GM18526 (cell line): ENCODE measurements at regions not wholly inside any gene's neighbourhood (a gene's known extent, or its start where the extent isn't known, plus 50 kb on each side); places are given as distances from the start of the nearest gene placed in this dataset.

ENCODE experiments used
- POLR2A ChIP-seq: IDR thresholded peaks from 3 replicates; pipeline ENCODE4 v1.6.1; 2011; ENCODE audit not compliant: insufficient read length; ENCODE audit errors: extremely low read depth

DNA sequence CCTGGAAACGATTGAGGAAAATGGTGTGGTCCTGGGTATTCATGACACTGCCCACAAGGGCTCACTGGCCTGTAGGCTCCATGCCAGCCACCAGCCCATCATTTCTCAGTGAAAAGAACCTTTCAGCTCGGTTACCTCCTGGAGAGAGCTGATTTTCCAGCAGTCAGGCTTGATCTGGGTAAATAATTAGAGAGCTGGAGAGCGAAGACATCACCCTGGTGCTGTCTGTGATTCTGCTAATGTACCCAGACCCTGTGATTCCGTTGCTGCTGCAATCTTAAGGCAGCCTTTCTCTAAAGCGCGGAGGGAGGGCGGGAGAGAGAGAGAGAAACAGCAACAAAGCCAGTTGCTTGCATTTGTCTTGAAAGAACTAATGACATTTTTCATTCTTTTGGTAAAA lies 221.9 kb upstream of the TOPAZ1 start:
- no peak for TF ChIP-seq POLR2A

- no peak for TF ChIP-seq POLR2A
Measured at GRCh38 chr3:44020143-44020542, 221.5 kb upstream of the TOPAZ1 start.

DNA sequence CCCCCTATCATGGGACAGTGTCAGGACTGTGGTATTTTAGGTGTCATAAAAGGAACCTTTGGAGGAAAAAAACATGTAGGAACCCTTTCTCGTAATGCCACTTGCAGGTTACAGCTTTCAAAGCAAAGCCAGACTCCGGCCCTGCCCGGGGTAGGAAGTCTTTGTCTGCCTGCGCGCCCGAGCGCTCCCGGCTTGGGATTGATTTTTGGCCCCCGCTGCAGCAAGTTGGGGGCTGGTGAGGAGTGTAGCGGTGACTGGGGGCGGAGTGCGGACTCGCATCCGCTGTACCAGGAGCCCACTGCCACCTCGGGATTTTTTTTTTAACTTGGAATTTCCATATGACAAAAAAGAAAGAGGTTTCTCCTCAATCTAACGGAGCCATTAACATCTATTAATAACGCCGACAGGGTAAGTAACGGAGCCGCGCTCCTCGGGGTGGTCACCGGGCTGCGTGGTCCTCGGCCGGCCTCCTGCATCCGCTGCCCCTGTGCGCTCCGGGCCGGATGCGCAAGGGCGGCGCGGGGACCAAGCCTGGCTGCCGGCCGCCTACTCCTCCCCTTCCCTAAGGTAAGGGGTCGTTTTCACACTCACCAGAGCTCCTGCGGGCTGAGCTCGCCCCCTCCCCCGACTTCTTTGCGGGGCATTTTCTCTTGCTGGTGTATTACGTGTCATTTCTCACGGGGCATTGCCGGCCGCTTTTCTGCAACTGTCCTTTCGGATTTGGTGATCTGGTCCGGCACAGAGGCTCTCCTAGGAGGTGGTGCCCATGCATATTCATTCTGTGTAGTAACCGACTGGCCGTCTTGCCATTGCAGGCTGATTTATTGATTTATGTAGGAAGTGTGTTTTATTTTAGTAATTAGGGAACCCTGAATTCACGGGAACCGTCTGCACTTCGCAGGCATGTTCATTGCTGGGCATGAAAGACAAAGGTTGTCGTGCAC lies 219.8 kb upstream of the TOPAZ1 start:
- TF ChIP-seq POLR2A: no peak

DNA sequence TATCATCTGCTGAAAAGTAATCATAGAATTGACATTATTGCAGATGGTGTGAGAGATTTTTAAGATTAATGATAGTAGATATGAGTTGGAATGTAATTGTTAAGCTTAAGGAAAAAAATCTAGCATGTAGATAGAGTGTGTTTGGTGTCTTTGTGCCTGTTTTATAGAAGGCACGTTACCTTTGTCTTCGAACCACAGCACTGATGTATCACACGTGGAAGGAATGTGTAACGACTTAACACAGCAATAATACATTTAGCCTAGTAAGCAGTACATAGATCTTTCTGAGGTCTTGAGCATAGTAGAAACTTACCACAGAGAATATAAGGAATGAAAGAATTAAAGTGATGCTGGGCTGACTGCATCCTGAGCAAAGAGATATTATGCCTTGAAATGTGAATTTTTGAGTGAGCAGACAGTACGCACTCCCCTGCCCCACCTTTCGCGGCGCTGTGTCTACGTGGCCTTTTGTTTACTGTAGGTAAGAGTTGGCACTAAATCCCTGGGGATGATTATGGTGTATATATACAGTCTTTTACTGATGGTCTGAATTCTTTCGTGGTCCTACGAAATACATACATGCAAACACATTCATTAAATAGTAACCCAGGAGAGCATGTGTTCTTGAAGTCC lies 217.6 kb upstream of the TOPAZ1 start:
- TF ChIP-seq POLR2A: no peak

DNA sequence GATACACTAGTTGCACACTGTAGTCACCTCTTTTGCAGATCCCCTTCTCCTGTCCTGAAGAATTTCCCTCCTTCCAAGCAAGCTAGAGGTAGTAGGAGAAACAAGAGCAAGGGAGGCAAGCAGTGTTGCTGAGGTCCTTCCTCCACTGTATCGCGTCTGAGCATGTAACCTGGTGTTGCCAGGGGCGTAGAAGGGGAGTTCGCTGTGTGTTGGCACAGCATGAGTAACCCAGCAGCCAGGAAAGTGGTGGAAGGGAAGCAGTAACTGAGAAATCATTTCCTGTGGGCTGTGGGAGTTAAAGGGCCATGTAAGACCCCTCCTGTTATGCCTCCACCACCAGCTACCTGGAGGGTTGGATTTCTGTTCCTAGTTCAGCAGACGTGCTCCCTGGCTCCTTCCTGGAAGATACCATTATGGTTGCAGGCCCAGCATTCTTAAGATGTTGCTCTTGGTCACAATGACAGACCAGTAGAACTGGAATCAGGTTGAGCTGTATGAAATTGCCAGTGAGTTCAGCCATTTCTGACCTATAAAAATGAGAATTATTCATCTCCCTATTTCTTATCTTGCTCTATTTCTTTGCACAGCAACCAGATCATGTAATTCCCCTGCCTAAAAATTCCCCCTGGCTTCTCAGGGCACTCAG lies 215.3 kb upstream of the TOPAZ1 start:
- TF ChIP-seq POLR2A: no peak

DNA sequence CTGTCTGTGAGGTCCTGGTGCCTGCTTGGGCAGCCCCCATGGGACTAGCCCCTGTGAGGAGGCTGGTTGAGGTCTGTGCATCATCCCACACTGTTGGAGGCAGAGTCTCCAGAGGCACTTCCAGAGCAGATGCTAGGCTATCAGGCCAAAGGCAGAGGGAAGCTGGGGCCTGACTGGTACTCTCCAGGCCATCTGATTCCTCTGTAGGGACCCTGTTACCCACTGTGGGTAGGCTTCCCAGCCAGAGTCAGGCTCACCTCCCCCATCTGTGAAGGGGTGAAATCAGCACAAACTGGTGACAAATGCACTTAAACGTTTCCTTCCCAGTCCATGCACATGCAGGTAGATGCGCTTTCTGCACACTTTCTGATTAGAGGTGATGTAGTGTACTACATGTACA lies 212.6 kb upstream of the TOPAZ1 start:
- TF ChIP-seq POLR2A: no peak

- no peak for TF ChIP-seq POLR2A
Measured at GRCh38 chr3:44030285-44030684, 211.4 kb upstream of the TOPAZ1 start.

DNA sequence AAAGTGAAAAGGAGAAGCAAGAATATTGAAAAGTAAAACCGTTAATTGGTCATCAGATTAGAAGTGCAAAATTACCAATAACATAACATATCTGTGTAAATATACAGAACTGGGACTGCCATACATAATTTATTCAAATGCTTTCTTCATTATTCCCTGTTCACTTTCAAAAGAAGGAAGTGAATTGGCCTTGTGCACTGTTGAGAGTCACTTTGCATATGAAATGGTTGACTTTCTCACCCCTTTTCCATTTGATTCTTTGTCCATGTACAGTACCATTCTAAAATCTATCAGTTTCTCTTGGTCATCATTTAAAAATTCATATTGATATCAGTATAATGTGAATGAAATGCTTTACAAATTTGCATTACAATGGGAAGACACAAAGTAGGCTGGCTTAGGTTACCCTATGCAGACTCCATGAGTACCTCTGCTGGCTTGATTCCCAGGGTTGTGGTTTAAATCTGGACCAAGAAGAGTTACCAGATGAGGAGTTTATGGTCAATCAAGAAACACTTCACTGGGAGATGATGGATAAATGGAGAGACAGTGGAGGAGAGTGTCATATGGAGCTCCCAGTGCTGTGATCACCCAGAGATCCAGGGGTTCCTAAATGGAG lies 210.9 kb upstream of the TOPAZ1 start:
- TF ChIP-seq POLR2A: no peak

GRCh38 chr3:44031387-44032380 lies 210.0 kb upstream of the TOPAZ1 start:
- TF ChIP-seq POLR2A: no peak

DNA sequence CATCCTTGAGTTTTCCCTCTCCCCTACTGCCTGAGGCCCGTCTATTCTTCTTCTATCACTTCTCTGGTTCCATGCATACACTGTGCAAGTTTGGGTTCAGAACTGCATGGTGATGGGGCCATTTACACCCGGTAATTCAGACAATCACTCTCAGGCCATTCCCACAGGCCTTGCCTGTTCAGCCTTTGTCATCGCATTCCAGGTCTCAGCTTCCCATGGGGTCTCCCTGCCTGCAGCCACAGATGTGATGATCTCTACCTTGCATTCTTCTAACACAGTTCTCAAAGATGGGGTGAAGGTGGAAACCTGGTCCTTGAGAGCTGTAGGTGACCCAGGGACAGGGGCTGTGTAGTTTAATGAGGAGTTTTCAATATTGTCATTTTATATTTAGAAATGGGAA lies 209.2 kb upstream of the TOPAZ1 start:
- TF ChIP-seq POLR2A: no peak

DNA sequence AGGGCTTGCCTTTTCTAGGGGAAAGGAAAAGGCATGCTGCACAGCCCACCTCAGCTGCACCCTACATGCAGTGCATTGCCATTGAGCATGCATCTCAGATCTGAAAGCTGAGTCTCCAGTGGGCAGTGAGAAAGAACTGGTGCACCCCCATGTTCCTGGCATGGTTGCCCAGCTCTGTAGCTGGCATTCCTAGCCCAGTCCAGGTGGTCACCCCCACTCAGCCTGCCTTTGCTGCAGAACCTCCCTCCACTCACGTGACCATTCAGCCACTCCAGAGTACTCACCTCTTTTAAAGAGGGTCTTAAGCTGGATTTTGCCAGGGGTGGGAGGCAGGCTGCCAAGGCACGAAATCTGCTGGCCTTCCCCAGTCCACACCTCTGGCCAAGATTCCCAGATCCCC lies 208.6 kb upstream of the TOPAZ1 start:
- TF ChIP-seq POLR2A: no peak

DNA sequence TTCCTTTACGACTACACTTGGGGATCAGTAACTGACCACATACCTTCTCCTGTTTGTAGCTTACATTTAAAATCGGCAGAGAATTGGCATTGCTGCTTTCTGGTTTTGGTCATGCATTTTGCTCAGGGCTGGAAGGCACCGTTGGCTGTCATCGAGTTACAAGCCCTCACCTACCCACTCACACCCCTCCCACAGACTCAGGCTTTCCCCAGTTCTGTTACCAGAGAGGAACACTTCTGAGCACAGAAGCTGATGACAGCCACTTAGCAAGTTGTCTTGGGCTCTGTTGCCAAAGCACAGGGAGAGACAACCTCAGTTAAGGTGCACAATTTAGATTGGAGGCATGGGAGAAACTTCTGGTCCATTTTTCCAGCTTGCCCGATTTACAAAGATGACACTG lies 204.8 kb upstream of the TOPAZ1 start:
- no peak for TF ChIP-seq POLR2A

GRCh38 chr3:44039006-44039405 lies 202.7 kb upstream of the TOPAZ1 start:
- no peak for TF ChIP-seq POLR2A

- no peak for TF ChIP-seq POLR2A
Measured at GRCh38 chr3:44041726-44042125, 200.0 kb upstream of the TOPAZ1 start.
